ENCODE measurements at regions not wholly inside any gene's neighbourhood (a gene's known extent, or its start where the extent isn't known, plus 50 kb on each side); places are given as distances from the start of the nearest gene placed in this dataset.

GRCh38 chr10:4687397-4687796 lies 138.6 kb upstream of the AKR1E2 start:
- DNase-seq (ENCODE audit: low read depth, low spot score) (no peak), FAIRE-seq (peak; percentile 67)
- Histone ChIP-seq H4K20me1 (ENCODE audit: control insufficient read depth, extremely low read depth, insufficient read depth, low read length) (no peaks in the 10 kb centered on the region), H3K27me3 (ENCODE audit: control insufficient read depth, extremely low read depth, insufficient read depth, low read length) (no peaks in the 10 kb centered on the region), H3K27ac (ENCODE audit: control insufficient read depth, insufficient read depth, low read length) (peak overlapping the region; percentile 87), H3K9me3 (ENCODE audit: control insufficient read depth, low read depth, low read length) (peaks cover 3% of the 10 kb centered on the region), H3K9ac (ENCODE audit: control insufficient read depth, extremely low read depth, insufficient read depth, low read length) (peak overlapping the region; percentile 76), H3K4me2 (ENCODE audit: control insufficient read depth, extremely low read depth, insufficient read depth, low read depth, low read length) (peak overlapping the region; percentile 58), H3K4me3 (ENCODE audit: control insufficient read depth in 2 of 3, extremely low read depth in 1 of 3, insufficient read depth in 2 of 3, low read depth in 1 of 3, low read length in 3 of 3) (no peak overlapping the region), H3K9me1 (ENCODE audit: control insufficient read depth, extremely low read depth, insufficient read depth, low read length) (no peaks in the 10 kb centered on the region), H3K79me2 (ENCODE audit: control insufficient read depth, insufficient read depth, low read length) (no peaks in the 10 kb centered on the region), H3K4me1 (ENCODE audit: control insufficient read depth, extremely low read depth, insufficient read depth, low read length) (peaks cover 61% of the 10 kb centered on the region), H2AFZ (ENCODE audit: control insufficient read depth, low read length) (no peak overlapping the region), H3K36me3 (ENCODE audit: control insufficient read depth in 2 of 2, extremely low read depth in 1 of 2, insufficient read depth in 2 of 2, low read length in 2 of 2) (no peaks in the 10 kb centered on the region)
- dilution Hi-C loops (cut with MboI; ENCODE audit: extremely low pct_ligation_motif_present, low sequenced_read_pairs), result no loop called here
- TF ChIP-seq EZH2 (IDR thresholded peaks at IDR 0.05; ENCODE audit: low read length) (no peak), CTCF (optimal IDR thresholded peaks at IDR 0.05 in 1 of 3, IDR thresholded peaks at IDR 0.05 in 1 of 3, conservative IDR thresholded peaks at IDR 0.05 in 1 of 3; ENCODE audit: extremely low read depth in 1 of 3, insufficient read depth in 2 of 3, low read length in 3 of 3) (no peak)

GRCh38 chr10:4686644-4686996 lies 139.4 kb upstream of the AKR1E2 start:
- Histone ChIP-seq H2AFZ (ENCODE audit: control insufficient read depth, low read length) (no peak overlapping the region), H3K9ac (ENCODE audit: control insufficient read depth, extremely low read depth, insufficient read depth, low read length) (peak overlapping the region; percentile 76), H3K79me2 (ENCODE audit: control insufficient read depth, insufficient read depth, low read length) (no peaks in the 10 kb centered on the region), H3K27ac (ENCODE audit: control insufficient read depth, insufficient read depth, low read length) (peak overlapping the region; percentile 87), H3K9me3 (ENCODE audit: control insufficient read depth, low read depth, low read length) (peaks cover 3% of the 10 kb centered on the region), H3K36me3 (ENCODE audit: control insufficient read depth in 2 of 2, extremely low read depth in 1 of 2, insufficient read depth in 2 of 2, low read length in 2 of 2) (no peaks in the 10 kb centered on the region), H3K4me1 (ENCODE audit: control insufficient read depth, extremely low read depth, insufficient read depth, low read length) (peaks cover 58% of the 10 kb centered on the region), H3K9me1 (ENCODE audit: control insufficient read depth, extremely low read depth, insufficient read depth, low read length) (no peaks in the 10 kb centered on the region), H3K27me3 (ENCODE audit: control insufficient read depth, extremely low read depth, insufficient read depth, low read length) (no peaks in the 10 kb centered on the region), H3K4me3 (ENCODE audit: control insufficient read depth in 2 of 3, extremely low read depth in 1 of 3, insufficient read depth in 2 of 3, low read depth in 1 of 3, low read length in 3 of 3) (peak overlapping the region in 1 of 3 experiments; percentile 3), H4K20me1 (ENCODE audit: control insufficient read depth, extremely low read depth, insufficient read depth, low read length) (no peaks in the 10 kb centered on the region), H3K4me2 (ENCODE audit: control insufficient read depth, extremely low read depth, insufficient read depth, low read depth, low read length) (peak overlapping the region; percentile 58)
- DNase-seq (ENCODE audit: low read depth, low spot score), result peak; percentile 99
- dilution Hi-C loops (cut with MboI; ENCODE audit: extremely low pct_ligation_motif_present, low sequenced_read_pairs), result no loop called here
- FAIRE-seq, result peak; percentile 98
- TF ChIP-seq EZH2 (IDR thresholded peaks at IDR 0.05; ENCODE audit: low read length), result no peak
- TF ChIP-seq CTCF (optimal IDR thresholded peaks at IDR 0.05 in 1 of 3, IDR thresholded peaks at IDR 0.05 in 1 of 3, conservative IDR thresholded peaks at IDR 0.05 in 1 of 3; ENCODE audit: extremely low read depth in 1 of 3, insufficient read depth in 2 of 3, low read length in 3 of 3), result no peak

Data from keratinocyte (primary cell).